Heart right ventricle (tissue), 16 donors: ENCODE measurements at regions not wholly inside any gene's neighbourhood (a gene's known extent, or its start where the extent isn't known, plus 50 kb on each side); places are given as distances from the start of the nearest gene placed in this dataset.

ENCODE experiments used
- ATAC-seq, 8 donors: fragments of 200-7000 bp; cut with Tn5 transposase; one replicate each; pipeline ENCODE4 v1.9.1; 2020; ENCODE audit warnings: mild to moderate bottlenecking in 8 of 8, moderate library complexity in 8 of 8, moderate number of reproducible peaks in 1 of 8
- DNase-seq, 2 donors: peaks; one replicate each; pipeline ENCODE4 v3.0.0-alpha.2; 2020
- H3K27ac ChIP-seq, 10 donors: fragments of 200-600 bp; sonication (generic) in 2 of 10; one replicate each; pipeline versions ENCODE4 v1.5.0 to v1.8.0; 2020 to 2022; ENCODE audit warnings: mild to moderate bottlenecking in 3 of 10
- H3K27me3 ChIP-seq, 7 donors: fragments of 200-600 bp; one replicate each; pipeline ENCODE4 v1.8.0; 2021 to 2022; ENCODE audit warnings: mild to moderate bottlenecking in 2 of 7
- H3K36me3 ChIP-seq, 9 donors: fragments of 200-600 bp; sonication (generic) in 1 of 9; one replicate each; pipeline versions ENCODE4 v1.5.0 to v1.8.0; 2020 to 2022; ENCODE audit warnings: mild to moderate bottlenecking in 2 of 9
- H3K4me1 ChIP-seq, 9 donors: fragments of 200-600 bp; sonication (generic) in 1 of 9; one replicate each; pipeline versions ENCODE4 v1.5.0 to v1.8.0; 2020 to 2022; ENCODE audit warnings: mild to moderate bottlenecking in 4 of 9
- H3K4me3 ChIP-seq, 10 donors: fragments of 200-600 bp; sonication (generic) in 2 of 10; one replicate each; pipeline versions ENCODE4 v1.5.0 to v1.8.0; 2020 to 2022; ENCODE audit warnings: mild to moderate bottlenecking in 7 of 10, moderate library complexity in 2 of 10
- H3K9me3 ChIP-seq, 11 donors: fragments of 200-600 bp in 10 of 11; sonication (generic) in 2 of 11; one replicate each; pipeline versions ENCODE4 v1.5.0 to v1.8.0; 2013 to 2022; ENCODE audit warnings: mild to moderate bottlenecking in 2 of 11, control low read depth in 1 of 11, moderate library complexity in 1 of 11
- WGBS, 2 donors: extraction: QIAGEN DNeasy Blood & Tissue Kit; methylation state at CpG; one replicate each; pipeline ENCODE4 v1.1.7; 2013; ENCODE audit warnings: inconsistent platforms in 1 of 2; 5-methylcytosine and 5-hydroxymethylcytosine counted together
- intact Hi-C, 10 donors: fragments of 100-400 bp; cut with DNase I; formaldehyde crosslinking; loops; one replicate each; pipeline versions ENCODE4 v1.11.1 to v1.14.2; 2022
- TF ChIP-seq, protein P1 (sequence below), 9 donors: fragments of 200-600 bp; sonication (generic) in 2 of 9; IDR thresholded peaks; one replicate each; pipeline versions ENCODE4 v1.5.0 to v1.8.0; 2021 to 2022; ENCODE audit warnings: antibody characterized with exemption in 9 of 9, mild to moderate bottlenecking in 5 of 9, moderate library complexity in 1 of 9
- donor health status: Arrhythmogenic right ventricular cardiomyopathy.
- donor health status: ischemic (EF 13 %, LVEDD 7.1; RV severe dilation, severe dysfunction).
- donor health status: healthy with polysubstance abuse.
- donor health status: DM: no; HTN: yes; CAD: no.
- donor health status: DM: no; HTN: no; CAD: no.
- donor health status: ischemic (EF 25% LVEDD 6.9; RV normal size, moderate dysfunction).
- donor health status: ischemic (EF 25% LVEDD 5.7; RV mildly dilated, moderate dysfunction).
- donor health status: healthy.
- donor health status: DM: yes; HTN: yes; CAD: no.
- donor health status: Ischemic cardiomyopathy.
- donor health status: ischemic (EF 35%, LVEDD 5.7; RV mildly dilated, moderate dysfunction).
- donor health status: nonischemic (EF 11% LVEDD 7.7; RV severe dilation, severe dysfunction).
- donor health status: DM: yes; HTN: yes; CAD: no.
- donor health status: PGD.
- donor health status: ischemic (EF 29% LVEDD 5.4; RV normal size, mild dysfunction).
- donor health status: nonischemic (EF 23%, LVEDD 6.1; RV moderate dilation, normal function).

DNA sequence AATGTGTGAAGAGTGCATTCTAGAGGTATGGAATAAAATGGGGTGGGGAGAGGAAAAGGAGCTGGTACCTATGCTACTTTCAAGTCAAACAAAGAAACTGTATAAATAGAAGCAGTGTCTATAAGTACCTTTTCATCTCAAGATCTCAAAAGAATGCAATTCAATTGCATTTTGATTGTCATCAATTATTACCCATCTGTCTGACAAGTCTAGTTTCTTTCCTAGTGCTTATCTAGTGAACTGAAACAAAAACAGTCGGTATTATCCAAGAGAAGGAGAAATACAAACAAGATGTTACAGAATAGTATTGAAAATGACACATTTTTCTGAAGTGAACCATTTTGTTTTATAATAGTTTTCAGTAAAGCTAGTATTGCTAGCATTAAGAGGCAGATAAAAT is 754.5 kb upstream of the LRRN3 start:
- no peaks in the 10 kb centered on the region for H3K27me3 ChIP-seq
- intact Hi-C loops = no loop called here
- no peak for ATAC-seq

DNA sequence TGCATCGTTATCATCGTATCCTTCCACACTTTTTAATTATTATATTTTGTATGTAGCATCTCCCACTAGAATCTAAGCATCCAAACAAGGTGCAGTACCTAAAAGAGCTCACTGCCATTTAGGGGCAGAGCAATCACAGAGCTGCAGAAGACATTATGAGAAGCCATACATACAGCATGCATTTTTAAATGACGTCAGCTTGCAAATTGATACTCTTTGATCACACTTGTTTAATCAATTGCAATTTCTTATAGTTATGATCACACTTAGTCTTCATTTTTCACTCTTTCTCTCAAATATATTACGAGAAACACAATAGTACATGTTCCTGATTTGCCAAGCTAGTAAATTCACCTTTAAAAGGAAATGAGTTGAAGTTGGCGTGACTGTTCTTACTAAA is 753.3 kb upstream of the LRRN3 start:
- intact Hi-C loops = no loop called here

More for the DNA sequence above, 754.5 kb upstream of the LRRN3 start:
- Histone ChIP-seq H3K4me1 (no peaks in the 10 kb centered on the region), H3K27ac (no peak overlapping the region), H3K4me3 (no peak overlapping the region), H3K9me3 (peaks cover 0 to 4% (median 0%) of the 10 kb centered on the region in 11 donors), H3K36me3 (no peaks in the 10 kb centered on the region)
- no peak for DNase-seq
- 52 to 67% methylated on average over 1 of the region's 1 CpG for WGBS, 2 donors
- TF ChIP-seq, protein P1, sequence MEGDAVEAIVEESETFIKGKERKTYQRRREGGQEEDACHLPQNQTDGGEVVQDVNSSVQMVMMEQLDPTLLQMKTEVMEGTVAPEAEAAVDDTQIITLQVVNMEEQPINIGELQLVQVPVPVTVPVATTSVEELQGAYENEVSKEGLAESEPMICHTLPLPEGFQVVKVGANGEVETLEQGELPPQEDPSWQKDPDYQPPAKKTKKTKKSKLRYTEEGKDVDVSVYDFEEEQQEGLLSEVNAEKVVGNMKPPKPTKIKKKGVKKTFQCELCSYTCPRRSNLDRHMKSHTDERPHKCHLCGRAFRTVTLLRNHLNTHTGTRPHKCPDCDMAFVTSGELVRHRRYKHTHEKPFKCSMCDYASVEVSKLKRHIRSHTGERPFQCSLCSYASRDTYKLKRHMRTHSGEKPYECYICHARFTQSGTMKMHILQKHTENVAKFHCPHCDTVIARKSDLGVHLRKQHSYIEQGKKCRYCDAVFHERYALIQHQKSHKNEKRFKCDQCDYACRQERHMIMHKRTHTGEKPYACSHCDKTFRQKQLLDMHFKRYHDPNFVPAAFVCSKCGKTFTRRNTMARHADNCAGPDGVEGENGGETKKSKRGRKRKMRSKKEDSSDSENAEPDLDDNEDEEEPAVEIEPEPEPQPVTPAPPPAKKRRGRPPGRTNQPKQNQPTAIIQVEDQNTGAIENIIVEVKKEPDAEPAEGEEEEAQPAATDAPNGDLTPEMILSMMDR (IDR thresholded peaks at IDR 0.05) = no peak

DNA sequence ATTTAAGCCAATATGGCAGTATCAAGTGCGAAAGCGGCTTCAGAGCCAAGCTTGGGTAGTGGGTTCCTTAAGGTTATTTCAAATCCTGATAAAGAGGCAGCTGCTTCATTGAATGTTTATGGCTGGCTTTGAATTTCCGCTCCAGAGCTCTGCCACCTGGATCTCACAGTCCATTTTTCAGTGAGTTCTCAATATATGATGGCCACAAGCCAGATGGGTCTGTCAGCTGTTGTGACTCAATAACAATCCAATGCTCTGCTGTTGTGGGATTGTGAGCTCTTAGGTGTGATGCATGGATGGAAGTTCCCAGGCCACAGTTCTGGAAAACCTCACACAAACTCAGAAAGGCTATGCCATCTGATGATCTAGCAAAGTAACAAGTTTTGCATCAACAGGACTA is 743.8 kb upstream of the LRRN3 start:
- Histone ChIP-seq H3K4me1 (no peaks in the 10 kb centered on the region), H3K36me3 (no peaks in the 10 kb centered on the region), H3K9me3 (peaks cover 0 to 24% (median 0%) of the 10 kb centered on the region in 11 donors), H3K4me3 (no peak overlapping the region), H3K27ac (no peak overlapping the region), H3K27me3 (no peaks in the 10 kb centered on the region)
- no peak for DNase-seq
- intact Hi-C loops = no loop called here
- TF ChIP-seq, protein P1 (IDR thresholded peaks at IDR 0.05) = no peak
- no peak for ATAC-seq
- 89 to 91% methylated on average over 3 of the region's 3 CpGs for WGBS, 2 donors

More for the DNA sequence above, 753.3 kb upstream of the LRRN3 start:
- TF ChIP-seq, protein P1 (IDR thresholded peaks at IDR 0.05) = no peak
- 93 to 94% methylated on average over 5 of the region's 5 CpGs for WGBS, 2 donors
- Histone ChIP-seq H3K4me3 (no peak overlapping the region), H3K27ac (no peak overlapping the region), H3K27me3 (no peaks in the 10 kb centered on the region), H3K9me3 (peaks cover 0 to 4% (median 0%) of the 10 kb centered on the region in 11 donors), H3K4me1 (no peaks in the 10 kb centered on the region), H3K36me3 (no peaks in the 10 kb centered on the region)
- DNase-seq (no peak), ATAC-seq (no peak)

DNA sequence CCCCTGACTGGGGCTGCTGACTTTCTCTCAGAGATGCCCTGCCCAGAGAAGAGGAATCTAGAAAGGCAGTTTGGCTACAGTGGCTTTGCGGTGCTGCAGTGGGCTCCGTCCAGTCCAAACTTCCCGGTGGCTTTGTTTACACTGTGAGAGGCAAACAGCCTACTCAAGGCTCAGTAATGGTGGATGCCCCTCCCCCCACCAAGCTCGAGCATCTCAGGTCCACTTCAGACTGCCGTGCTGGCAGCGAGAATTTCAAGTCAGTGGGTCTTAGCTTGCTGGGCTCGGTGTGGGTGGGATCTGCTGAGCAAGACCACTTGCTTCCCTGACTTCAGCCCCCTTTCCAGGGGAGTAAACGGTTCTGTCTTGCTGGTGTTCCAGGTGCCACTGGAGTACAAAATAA is 734.5 kb upstream of the LRRN3 start:
- no peak for DNase-seq
- H3K36me3 ChIP-seq = no peaks in the 10 kb centered on the region
- WGBS, 2 donors = 86 to 93% methylated on average over 8 of the region's 8 CpGs
- no peak for ATAC-seq
- H3K9me3 ChIP-seq = peaks cover 0 to 46% (median 0%) of the 10 kb centered on the region in 11 donors
- H3K27ac ChIP-seq = no peak overlapping the region
- intact Hi-C loops = no loop called here
- H3K4me3 ChIP-seq = no peak overlapping the region
- H3K27me3 ChIP-seq = no peaks in the 10 kb centered on the region
- no peaks in the 10 kb centered on the region for H3K4me1 ChIP-seq
- TF ChIP-seq, protein P1 (IDR thresholded peaks at IDR 0.05) = no peak
